DND-41 (cell line): ENCODE measurements at regions not wholly inside any gene's neighbourhood (a gene's known extent, or its start where the extent isn't known, plus 50 kb on each side); places are given as distances from the start of the nearest gene placed in this dataset.

Experiments used
- ATAC-seq: fragments of 200-7000 bp; cut with Tn5 transposase; 3 replicates; pipeline ENCODE4 v1.9.1; 2021; ENCODE audit warnings: low read depth; ENCODE audit not compliant: insufficient read depth
- DNase-seq: peaks from one replicate; pipeline ENCODE4 v3.0.0-alpha.2; 2020
- H2AFZ ChIP-seq: 2 replicates; pipeline ENCODE4 v1.6.0; 2012; ENCODE audit warnings: low read depth, low read length
- H3K27ac ChIP-seq: 2 replicates; pipeline ENCODE4 v1.5.1; 2012; ENCODE audit warnings: low read length, inconsistent platforms
- H3K27me3 ChIP-seq: fragments of 200-600 bp; sonication (generic); 2 replicates; pipeline ENCODE4 v1.6.0; 2012; ENCODE audit warnings: low read length, mild to moderate bottlenecking, inconsistent platforms; ENCODE audit not compliant: insufficient read depth, poor library complexity
- H3K36me3 ChIP-seq: 2 replicates; pipeline ENCODE4 v1.5.1; 2012; ENCODE audit warnings: low read length, inconsistent platforms; ENCODE audit not compliant: insufficient read depth
- H3K4me1 ChIP-seq: 2 replicates; pipeline ENCODE4 v1.5.1; 2012; ENCODE audit warnings: mild to moderate bottlenecking, low read length; ENCODE audit not compliant: insufficient read depth
- H3K4me2 ChIP-seq: 2 replicates; pipeline ENCODE4 v1.6.0; 2012; ENCODE audit warnings: mild to moderate bottlenecking, moderate library complexity, low read length, inconsistent platforms; ENCODE audit not compliant: insufficient read depth
- H3K4me3 ChIP-seq, 2 experiments: fragments of 200-600 bp in 1 of 2; shearing (Covaris generic) in 1 of 2; 2 replicates each; pipeline ENCODE4 v1.5.1; 2012 to 2016; ENCODE audit warnings: inconsistent platforms in 2 of 2, low read length in 2 of 2, mild to moderate bottlenecking in 2 of 2, low read depth in 1 of 2, moderate library complexity in 1 of 2
- H3K79me2 ChIP-seq: 2 replicates; pipeline ENCODE4 v1.6.0; 2012; ENCODE audit warnings: low read length, inconsistent platforms; ENCODE audit not compliant: insufficient read depth
- H3K9ac ChIP-seq: 2 replicates; pipeline ENCODE4 v1.6.0; 2012; ENCODE audit warnings: low read depth, mild to moderate bottlenecking, inconsistent platforms, low read length, moderate library complexity
- H3K9me3 ChIP-seq: 2 replicates; pipeline ENCODE4 v1.5.1; 2012; ENCODE audit warnings: low read length, moderate library complexity, mild to moderate bottlenecking, inconsistent platforms; ENCODE audit not compliant: insufficient read depth, severe bottlenecking
- H4K20me1 ChIP-seq: 2 replicates; pipeline ENCODE4 v1.6.0; 2012; ENCODE audit warnings: low read length; ENCODE audit not compliant: insufficient read depth
- CTCF ChIP-seq: IDR thresholded peaks from 2 replicates; pipeline ENCODE4 v1.5.1; 2012; ENCODE audit warnings: borderline replicate concordance, low read length, moderate library complexity, mild to moderate bottlenecking; ENCODE audit not compliant: poor library complexity, severe bottlenecking; ENCODE audit errors: extremely low read depth
- EZH2 ChIP-seq: IDR thresholded peaks from 3 replicates; pipeline ENCODE4 v1.6.1; 2012; ENCODE audit warnings: borderline replicate concordance, low read depth, mild to moderate bottlenecking, moderate library complexity, low read length, inconsistent platforms; ENCODE audit not compliant: severe bottlenecking

DNA sequence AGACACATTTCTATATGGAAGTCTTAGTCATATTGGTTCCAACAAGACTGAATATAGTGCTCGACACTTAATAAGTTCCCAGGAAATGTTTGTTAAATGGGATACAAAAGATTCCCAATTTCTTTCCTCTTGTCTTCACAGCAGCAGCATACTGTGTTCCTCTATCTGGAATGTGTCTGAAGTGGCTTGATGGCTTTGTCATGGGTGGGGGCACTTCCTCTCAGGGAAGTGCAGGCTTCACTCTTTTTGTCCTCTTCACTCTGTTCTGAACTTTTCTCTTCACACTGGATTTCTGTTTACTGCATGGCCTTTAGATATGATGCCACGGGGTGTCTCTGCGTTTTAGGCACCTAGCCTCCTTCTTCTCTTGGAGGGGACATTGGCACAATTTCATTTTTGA lies 127.7 kb upstream of the C9orf72 start:
- Histone ChIP-seq H3K9ac (no peak overlapping the region), H3K27ac (no peak overlapping the region), H3K4me1 (no peaks in the 10 kb centered on the region), H3K36me3 (no peaks in the 10 kb centered on the region), H3K27me3 (no peaks in the 10 kb centered on the region), H3K9me3 (no peaks in the 10 kb centered on the region), H3K79me2 (no peaks in the 10 kb centered on the region), H4K20me1 (no peaks in the 10 kb centered on the region), H3K4me2 (no peak overlapping the region), H2AFZ (no peak overlapping the region), H3K4me3 (no peak overlapping the region)
- no peak for DNase-seq
- ATAC-seq, result no peak
- no peak for TF ChIP-seq CTCF
- TF ChIP-seq EZH2, result no peak

GRCh38 chr9:27701587-27701986 lies 128.3 kb upstream of the C9orf72 start:
- H3K4me1 ChIP-seq, result no peaks in the 10 kb centered on the region
- TF ChIP-seq CTCF (no peak), EZH2 (no peak)
- no peak overlapping the region for H2AFZ ChIP-seq
- H4K20me1 ChIP-seq, result no peaks in the 10 kb centered on the region
- DNase-seq (no peak), ATAC-seq (no peak)
- H3K27ac ChIP-seq, result no peak overlapping the region
- H3K4me2 ChIP-seq, result no peak overlapping the region
- H3K36me3 ChIP-seq, result no peaks in the 10 kb centered on the region
- no peaks in the 10 kb centered on the region for H3K9me3 ChIP-seq
- no peaks in the 10 kb centered on the region for H3K79me2 ChIP-seq
- H3K4me3 ChIP-seq, result no peak overlapping the region
- no peak overlapping the region for H3K9ac ChIP-seq
- no peaks in the 10 kb centered on the region for H3K27me3 ChIP-seq

DNA sequence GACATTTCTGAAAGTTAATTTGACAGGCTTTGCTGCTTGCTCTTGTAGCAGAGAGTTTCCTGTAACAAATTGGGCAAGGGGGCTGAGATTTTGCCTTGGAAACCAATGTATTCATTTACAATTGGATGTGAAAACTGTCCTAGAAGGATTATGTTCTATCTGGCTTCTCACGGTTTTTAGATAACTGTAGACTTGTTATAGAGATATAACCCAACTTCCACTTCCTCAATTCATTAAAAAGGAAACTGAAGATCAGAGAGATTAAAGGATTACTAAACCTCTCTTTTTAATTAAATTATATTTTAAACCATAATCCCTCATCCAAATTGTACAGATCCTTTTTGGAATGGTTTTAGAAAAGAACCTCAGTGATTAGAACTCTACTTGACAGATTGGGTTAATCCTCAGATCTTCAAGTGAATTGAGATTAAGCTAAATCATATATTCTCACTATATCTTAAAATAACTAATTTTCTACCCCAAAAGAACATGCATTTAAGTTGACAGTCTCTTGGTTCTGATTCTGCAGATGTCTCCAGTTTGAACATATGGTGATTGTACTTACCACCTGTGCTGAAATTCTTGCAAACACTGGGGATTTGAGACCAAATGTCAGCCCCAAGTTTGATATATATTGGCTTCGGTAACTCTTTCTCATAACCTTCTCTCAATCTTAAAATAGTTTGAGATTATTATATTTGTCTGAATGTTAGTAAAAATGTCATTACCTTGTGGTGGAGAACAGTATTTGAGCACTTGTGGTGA lies 130.1 kb upstream of the C9orf72 start:
- no peak overlapping the region for H3K4me2 ChIP-seq
- H3K4me1 ChIP-seq, result no peaks in the 10 kb centered on the region
- H3K27ac ChIP-seq, result no peak overlapping the region
- no peaks in the 10 kb centered on the region for H3K27me3 ChIP-seq
- ATAC-seq (no peak), DNase-seq (no peak)
- H3K36me3 ChIP-seq, result no peaks in the 10 kb centered on the region
- H3K79me2 ChIP-seq, result no peaks in the 10 kb centered on the region
- TF ChIP-seq EZH2, result no peak
- TF ChIP-seq CTCF, result no peak
- H3K4me3 ChIP-seq, result no peak overlapping the region
- H4K20me1 ChIP-seq, result no peaks in the 10 kb centered on the region
- no peak overlapping the region for H3K9ac ChIP-seq
- H3K9me3 ChIP-seq, result no peaks in the 10 kb centered on the region
- H2AFZ ChIP-seq, result no peak overlapping the region
